Eye (tissue), 1 donor: ENCODE measurements at regions not wholly inside any gene's neighbourhood (a gene's known extent, or its start where the extent isn't known, plus 50 kb on each side); places are given as distances from the start of the nearest gene placed in this dataset.

Source experiments
- DNase-seq: peaks from one replicate; pipeline ENCODE4 v3.0.0-alpha.2; 2015

- DNase-seq: peak; percentile 50
These were observed 1459.6 kb upstream of the TMEM132C start for GRCh38 chr12:126807312-126807865.

- DNase-seq: peak; percentile 70
These were observed 1455.6 kb upstream of the TMEM132C start for GRCh38 chr12:126811391-126811790.

GRCh38 chr12:126819554-126819953, 1447.4 kb upstream of the TMEM132C start:
- no peak for DNase-seq

- DNase-seq: no peak
These were observed 1435.9 kb upstream of the TMEM132C start for GRCh38 chr12:126830778-126831680.

GRCh38 chr12:126837697-126838096, 1429.3 kb upstream of the TMEM132C start:
- DNase-seq: no peak

GRCh38 chr12:126843915-126844669, 1422.9 kb upstream of the TMEM132C start:
- no peak for DNase-seq

GRCh38 chr12:126847005-126847629, 1419.9 kb upstream of the TMEM132C start:
- DNase-seq: no peak

GRCh38 chr12:126855768-126856167, 1411.2 kb upstream of the TMEM132C start:
- DNase-seq: no peak

GRCh38 chr12:126856958-126857357, 1410.0 kb upstream of the TMEM132C start:
- DNase-seq: no peak

- DNase-seq: no peak
These were observed 1408.4 kb upstream of the TMEM132C start for GRCh38 chr12:126858560-126858959.

GRCh38 chr12:126860210-126860609, 1406.8 kb upstream of the TMEM132C start:
- no peak for DNase-seq

GRCh38 chr12:126862500-126862899, 1404.5 kb upstream of the TMEM132C start:
- DNase-seq: no peak

GRCh38 chr12:126869644-126870043, 1397.3 kb upstream of the TMEM132C start:
- no peak for DNase-seq

- DNase-seq: no peak
These were observed 1393.3 kb upstream of the TMEM132C start for GRCh38 chr12:126873701-126874100.

- DNase-seq: peak; percentile 84
These were observed 1392.4 kb upstream of the TMEM132C start for GRCh38 chr12:126874427-126875026.

- peak; percentile 34 for DNase-seq
These were observed 1387.1 kb upstream of the TMEM132C start for GRCh38 chr12:126879842-126880241.

GRCh38 chr12:126883697-126884096, 1383.3 kb upstream of the TMEM132C start:
- DNase-seq: peak; percentile 50

GRCh38 chr12:126889501-126889900, 1377.5 kb upstream of the TMEM132C start:
- no peak for DNase-seq

- no peak for DNase-seq
These were observed 1376.9 kb upstream of the TMEM132C start for GRCh38 chr12:126890097-126890496.

- DNase-seq: no peak
These were observed 1375.2 kb upstream of the TMEM132C start for GRCh38 chr12:126891789-126892188.

GRCh38 chr12:126895951-126896913, 1370.7 kb upstream of the TMEM132C start:
- no peak for DNase-seq
